SK-N-SH (cell line): ENCODE measurements at regions not wholly inside any gene's neighbourhood (a gene's known extent, or its start where the extent isn't known, plus 50 kb on each side); places are given as distances from the start of the nearest gene placed in this dataset.
A peak's percentile ranks its signal among the peaks of the same experiment; 100 is the strongest.

Experiments used
- CTCF ChIA-PET: fragments of 300-600, 350-600 bp; formaldehyde crosslinking; extraction: SDS; loops from one replicate; lab custom pipeline; 2021; lab: Yijun Ruan, JAX
- POLR2A ChIA-PET: fragments of 350-600 bp; sonication (Branson Sonifier 250); formaldehyde crosslinking; extraction: SDS; loops from one replicate; lab custom pipeline; 2020; ENCODE audit warnings: antibody characterized with exemption, inconsistent platforms; lab: Yijun Ruan, JAX
- DNase-seq: peaks from one replicate; pipeline ENCODE4 v3.0.0; 2012
- H2AFZ ChIP-seq: fragments of 200-600 bp; sonication (generic); 2 replicates; pipeline ENCODE4 v1.8.1; 2016; ENCODE audit warnings: antibody characterized with exemption, mild to moderate bottlenecking, low read depth
- H3F3A ChIP-seq: fragments of 200-600 bp; sonication (generic); replicated peaks from 2 replicates; pipeline ENCODE3; 2016; ENCODE audit warnings: antibody characterized with exemption, mild to moderate bottlenecking; ENCODE audit not compliant: insufficient read depth
- H3K27ac ChIP-seq, 2 experiments: fragments of 200-500 bp in 1 of 2; fragments of 200-600 bp in 1 of 2; sonication (Bioruptor generic) in 1 of 2; sonication (generic), shearing (Covaris generic) in 1 of 2; 2 replicates each; pipeline versions ENCODE4 v1.5.1 to v1.6.1; 2014 to 2016; ENCODE audit warnings: low read depth in 2 of 2, inconsistent platforms in 1 of 2, low read length in 1 of 2, mild to moderate bottlenecking in 1 of 2, mixed read lengths in 1 of 2
- H3K27me3 ChIP-seq: fragments of 200-600 bp; sonication (generic), shearing (Covaris generic); 2 replicates; pipeline ENCODE4 v1.6.1; 2016; ENCODE audit warnings: mixed run types; ENCODE audit not compliant: insufficient read depth
- H3K36me3 ChIP-seq, 2 experiments: fragments of 200-500 bp in 1 of 2; fragments of 200-600 bp in 1 of 2; sonication (Bioruptor generic) in 1 of 2; sonication (generic) in 1 of 2; replicated peaks in 1 of 2; 2 replicates each; pipeline versions ENCODE3 to v1.5.1; 2014 to 2016; ENCODE audit warnings: low read length in 1 of 2, mild to moderate bottlenecking in 1 of 2; ENCODE audit not compliant: insufficient read depth in 2 of 2, control insufficient read depth in 1 of 2
- H3K4me1 ChIP-seq, 2 experiments: fragments of 200-500 bp in 1 of 2; fragments of 200-600 bp in 1 of 2; sonication (Bioruptor generic) in 1 of 2; sonication (generic), shearing (Covaris generic) in 1 of 2; 2 replicates each; pipeline versions ENCODE4 v1.5.1 to v1.6.1; 2014 to 2016; ENCODE audit warnings: low read depth in 1 of 2, low read length in 1 of 2, mixed run types in 1 of 2; ENCODE audit not compliant: insufficient read depth in 2 of 2, control insufficient read depth in 1 of 2
- H3K4me2 ChIP-seq: fragments of 200-600 bp; sonication (generic), shearing (Covaris generic); 2 replicates; pipeline ENCODE4 v1.6.1; 2017; ENCODE audit warnings: mixed run types
- H3K4me3 ChIP-seq, 2 experiments: fragments of 200-500 bp in 1 of 2; fragments of 200-600 bp in 1 of 2; sonication (Bioruptor generic) in 1 of 2; sonication (generic), shearing (Covaris generic) in 1 of 2; 2 replicates each; pipeline versions ENCODE4 v1.5.1 to v1.8.1; 2014 to 2016; ENCODE audit warnings: low read depth in 2 of 2, inconsistent platforms in 1 of 2, low read length in 1 of 2, mild to moderate bottlenecking in 1 of 2, mixed read lengths in 1 of 2, moderate library complexity in 1 of 2
- H3K79me2 ChIP-seq: fragments of 200-600 bp; sonication (generic); 2 replicates; pipeline ENCODE4 v1.8.1; 2017; ENCODE audit warnings: mild to moderate bottlenecking; ENCODE audit not compliant: insufficient read depth
- H3K9ac ChIP-seq: fragments of 200-600 bp; sonication (generic); 2 replicates; pipeline ENCODE4 v1.6.1; 2017; ENCODE audit warnings: mixed run types
- H3K9me2 ChIP-seq: fragments of 200-600 bp; sonication (generic); 2 replicates; pipeline ENCODE4 v1.6.1; 2017; ENCODE audit warnings: mixed run types
- H3K9me3 ChIP-seq: fragments of 200-600 bp; sonication (generic); 2 replicates; pipeline ENCODE4 v1.6.1; 2017; ENCODE audit warnings: mixed run types, mild to moderate bottlenecking, moderate library complexity
- H4K20me1 ChIP-seq: fragments of 200-600 bp; sonication (generic); 2 replicates; pipeline ENCODE4 v1.6.1; 2017; ENCODE audit warnings: mild to moderate bottlenecking, mixed run types; ENCODE audit not compliant: insufficient read depth
- CTCF ChIP-seq: fragments of 200-600 bp; sonication (generic); IDR thresholded peaks from 2 replicates; pipeline ENCODE4 v1.6.1; 2017; ENCODE audit warnings: antibody characterized with exemption, mild to moderate bottlenecking, moderate library complexity
- ELF1 ChIP-seq: IDR thresholded peaks from 2 replicates; pipeline ENCODE4 v1.4.0; 2012
- EP300 ChIP-seq, 2 experiments: IDR thresholded peaks; 2 replicates each; pipeline versions ENCODE4 v1.4.0 to v1.6.1; 2012; ENCODE audit warnings: borderline replicate concordance in 1 of 2, low read depth in 1 of 2, low read length in 1 of 2
- FOSL2 ChIP-seq: IDR thresholded peaks from 2 replicates; pipeline ENCODE4 v1.4.0; 2012; ENCODE audit warnings: low read depth, mild to moderate bottlenecking, moderate library complexity, borderline replicate concordance
- FOXM1 ChIP-seq: IDR thresholded peaks from 2 replicates; pipeline ENCODE4 v1.4.0; 2012; ENCODE audit warnings: low read depth, mild to moderate bottlenecking
- GABPA ChIP-seq: IDR thresholded peaks from 2 replicates; pipeline ENCODE4 v1.4.0; 2012; ENCODE audit warnings: low read depth, mild to moderate bottlenecking
- JUND ChIP-seq: IDR thresholded peaks from 2 replicates; pipeline ENCODE4 v1.4.0; 2012
- MEF2A ChIP-seq: IDR thresholded peaks from 2 replicates; pipeline ENCODE4 v1.4.0; 2012; ENCODE audit warnings: low read depth, borderline replicate concordance
- NFIC ChIP-seq: IDR thresholded peaks from 2 replicates; pipeline ENCODE4 v1.4.0; 2012; ENCODE audit warnings: borderline replicate concordance
- NRF1 ChIP-seq: IDR thresholded peaks from 2 replicates; pipeline ENCODE4 v1.6.1; 2012; ENCODE audit warnings: low read depth, mild to moderate bottlenecking, low read length
- PBX3 ChIP-seq: IDR thresholded peaks from 2 replicates; pipeline ENCODE4; 2012
- POLR2AphosphoS5 ChIP-seq: IDR thresholded peaks from 2 replicates; pipeline ENCODE4 v1.6.1; 2012; ENCODE audit warnings: low read depth, low read length
- RAD21 ChIP-seq: IDR thresholded peaks from 2 replicates; pipeline ENCODE4 v1.6.1; 2012; ENCODE audit warnings: mild to moderate bottlenecking, low read length
- RCOR1 ChIP-seq: fragments of 150-350 bp; IDR thresholded peaks from 2 replicates; pipeline ENCODE4 v1.6.1; 2017; ENCODE audit warnings: antibody characterized with exemption, low read length
- RXRA ChIP-seq: IDR thresholded peaks from 2 replicates; pipeline ENCODE4 v1.4.0; 2012; ENCODE audit warnings: low read depth, mild to moderate bottlenecking, borderline replicate concordance
- SIN3A ChIP-seq: IDR thresholded peaks from 2 replicates; pipeline ENCODE4 v1.6.1; 2012; ENCODE audit warnings: low read depth, mild to moderate bottlenecking, low read length, moderate library complexity, borderline replicate concordance
- SMC3 ChIP-seq: IDR thresholded peaks from 2 replicates; pipeline ENCODE4 v1.6.1; 2012; ENCODE audit warnings: low read depth, low read length, improper control_type of control experiment
- TCF12 ChIP-seq: IDR thresholded peaks from 2 replicates; pipeline ENCODE4 v1.4.0; 2012
- TEAD4 ChIP-seq: IDR thresholded peaks from 2 replicates; pipeline ENCODE4 v1.4.0; 2012; ENCODE audit warnings: mild to moderate bottlenecking, borderline replicate concordance; ENCODE audit not compliant: insufficient read depth
- USF1 ChIP-seq: IDR thresholded peaks from 2 replicates; pipeline ENCODE4 v1.4.0; 2012; ENCODE audit warnings: low read depth, borderline replicate concordance
- USF2 ChIP-seq: fragments of 150-350 bp; IDR thresholded peaks from 2 replicates; pipeline ENCODE4 v1.6.1; 2017; ENCODE audit warnings: antibody characterized with exemption, low read length, low read depth, borderline replicate concordance
- YY1 ChIP-seq: IDR thresholded peaks from 2 replicates; pipeline ENCODE4 v1.4.0; 2012; ENCODE audit warnings: low read depth, mild to moderate bottlenecking
- WGBS: methylation state at CpG from one replicate; pipeline ENCODE4 v1.1.6; 2017; ENCODE audit warnings: low lambda C conversion rate; 5-methylcytosine and 5-hydroxymethylcytosine counted together

GRCh38 chr4:129218897-129219296 is 122.9 kb downstream of the C4orf33 start:
- Histone ChIP-seq H3K36me3 (no peaks in the 10 kb centered on the region), H3K9me2 (no peaks in the 10 kb centered on the region), H3K4me2 (peak overlapping the region; percentile 42; the same call in 1 of the 2 replicates)
- ChIA-PET CTCF (no interaction called here), POLR2A (no interaction called here)
- no peak for TF ChIP-seq ELF1
- TF ChIP-seq FOXM1, result 0 out of 2 replicates have a peak, but pooled peaks have one; percentile 42
- no peak for TF ChIP-seq USF2
- TF ChIP-seq SMC3, result no peak
- TF ChIP-seq TCF12, result peak; percentile 76
- TF ChIP-seq SIN3A, result no peak
- peak; percentile 30; the same call in 1 of the 2 replicates for TF ChIP-seq RXRA
- no peak for TF ChIP-seq NRF1
- peak in 1 of 2 experiments; percentile 67; a peak in 2 of 4 replicates for TF ChIP-seq EP300 (IDR thresholded peaks at IDR 0.05; ENCODE audit: borderline replicate concordance in 1 of 2, low read depth in 1 of 2, low read length in 1 of 2)
- TF ChIP-seq CTCF, result no peak
- TF ChIP-seq USF1, result no peak
- TF ChIP-seq JUND, result peak; percentile 71
- TF ChIP-seq YY1, result no peak
- TF ChIP-seq PBX3, result peak; percentile 94
- TF ChIP-seq NFIC, result peak; percentile 65; the same call in 1 of the 2 replicates
- TF ChIP-seq POLR2AphosphoS5, result no peak
- no peak for TF ChIP-seq RCOR1
- peak; percentile 15; the same call in 1 of the 2 replicates for TF ChIP-seq FOSL2
- TF ChIP-seq RAD21, result no peak
- TF ChIP-seq MEF2A, result no peak
- peak; percentile 72; the same call in 1 of the 2 replicates for TF ChIP-seq TEAD4
- TF ChIP-seq GABPA, result no peak
- TF ChIP-seq, all 33 proteins: peak for 9
- peaks cover 20% of the 10 kb centered on the region for H3F3A ChIP-seq
- H4K20me1 ChIP-seq, result no peaks in the 10 kb centered on the region
- H3K27ac ChIP-seq, result peak overlapping the region; percentile 67 to 68; a peak in 3 of 4 replicates
- H2AFZ ChIP-seq, result peak overlapping the region; percentile 12; the same call in 1 of the 2 replicates
- peaks cover under 1 to 30% of the 10 kb centered on the region in 2 experiments; a peak in 3 of 4 replicates for H3K4me1 ChIP-seq
- WGBS, result 7% methylated on average over 1 of the region's 1 CpG
- no peaks in the 10 kb centered on the region for H3K9me3 ChIP-seq
- H3K9ac ChIP-seq, result no peak overlapping the region
- no peak overlapping the region for H3K4me3 ChIP-seq
- DNase-seq, result no peak
- H3K79me2 ChIP-seq, result no peaks in the 10 kb centered on the region
- H3K27me3 ChIP-seq, result no peaks in the 10 kb centered on the region
